Adipocyte (in vitro differentiated cells): ENCODE measurements at regions not wholly inside any gene's neighbourhood (a gene's known extent, or its start where the extent isn't known, plus 50 kb on each side); places are given as distances from the start of the nearest gene placed in this dataset.
"Not testable (repeated sequence)": the region's sequence is repeated elsewhere in the genome, so short reads cannot be mapped to it uniquely, and the experiment has no call there.

Source experiments
- DNase-seq: peaks from one replicate; pipeline ENCODE4 v3.0.0-alpha.2; 2015; ENCODE audit warnings: low read depth
- H3K27me3 ChIP-seq: replicated peaks from 2 replicates; pipeline ENCODE4 v1.7.0; 2013; ENCODE audit warnings: mild to moderate bottlenecking, low read length, moderate library complexity; ENCODE audit not compliant: control insufficient read depth, insufficient read depth
- H3K36me3 ChIP-seq: 2 replicates; pipeline ENCODE4 v1.7.0; 2013; ENCODE audit warnings: low read length, mild to moderate bottlenecking, moderate library complexity; ENCODE audit not compliant: control insufficient read depth, insufficient read depth, severe bottlenecking
- H3K4me1 ChIP-seq: 2 replicates; pipeline ENCODE4 v1.7.0; 2013; ENCODE audit warnings: mild to moderate bottlenecking, low read length, moderate library complexity; ENCODE audit not compliant: control insufficient read depth, insufficient read depth
- H3K4me3 ChIP-seq: 2 replicates; pipeline ENCODE4 v1.7.0; 2013; ENCODE audit warnings: mild to moderate bottlenecking, low read length, moderate library complexity
- H3K9ac ChIP-seq: 2 replicates; pipeline ENCODE4 v1.7.0; 2013; ENCODE audit warnings: mild to moderate bottlenecking, low read length, moderate library complexity
- H3K9me3 ChIP-seq: 2 replicates; pipeline ENCODE4 v1.7.0; 2013; ENCODE audit warnings: mild to moderate bottlenecking, low read length, moderate library complexity; ENCODE audit not compliant: control insufficient read depth

- no peaks in the 10 kb centered on the region for H3K27me3 ChIP-seq
- H3K4me3 ChIP-seq = no peak overlapping the region
- no peak overlapping the region for H3K9ac ChIP-seq
- peaks cover 13% of the 10 kb centered on the region for H3K4me1 ChIP-seq
- DNase-seq = no peak
- no peaks in the 10 kb centered on the region for H3K36me3 ChIP-seq
- no peaks in the 10 kb centered on the region for H3K9me3 ChIP-seq
These were observed 69.1 kb upstream of the JUN start for GRCh38 chr1:58852731-58853485.

- Histone ChIP-seq H3K36me3 (no peaks in the 10 kb centered on the region), H3K27me3 (no peaks in the 10 kb centered on the region), H3K9me3 (no peaks in the 10 kb centered on the region), H3K4me1 (peaks cover 2% of the 10 kb centered on the region), H3K4me3 (no peak overlapping the region), H3K9ac (no peak overlapping the region)
- DNase-seq = no peak
These were observed 70.7 kb upstream of the JUN start for GRCh38 chr1:58854576-58854975.

- H3K4me1 ChIP-seq = no peaks in the 10 kb centered on the region
- H3K27me3 ChIP-seq = no peaks in the 10 kb centered on the region
- H3K4me3 ChIP-seq = no peak overlapping the region
- no peak for DNase-seq
- no peak overlapping the region for H3K9ac ChIP-seq
- no peaks in the 10 kb centered on the region for H3K36me3 ChIP-seq
- H3K9me3 ChIP-seq = no peaks in the 10 kb centered on the region
These were observed 71.7 kb upstream of the JUN start for GRCh38 chr1:58855274-58856165.

GRCh38 chr1:58856281-58856680 is 72.4 kb upstream of the JUN start:
- H3K36me3 ChIP-seq = not testable (repeated sequence)

GRCh38 chr1:58857680-58858673 is 74.1 kb upstream of the JUN start:
- Histone ChIP-seq H3K27me3 (no peaks in the 10 kb centered on the region), H3K4me3 (no peak overlapping the region), H3K36me3 (no peaks in the 10 kb centered on the region), H3K9ac (no peak overlapping the region), H3K9me3 (no peaks in the 10 kb centered on the region), H3K4me1 (no peaks in the 10 kb centered on the region)
- DNase-seq = peak; percentile 12

More at GRCh38 chr1:58856281-58856680, 72.4 kb upstream of the JUN start:
- not testable (repeated sequence) for DNase-seq, H3K4me3 ChIP-seq, H3K9ac ChIP-seq, H3K4me1 ChIP-seq, H3K9me3 ChIP-seq, H3K27me3 ChIP-seq

GRCh38 chr1:58859769-58860485 is 76.1 kb upstream of the JUN start:
- DNase-seq = no peak
- no peaks in the 10 kb centered on the region for H3K27me3 ChIP-seq
- H3K9ac ChIP-seq = no peak overlapping the region
- no peak overlapping the region for H3K4me3 ChIP-seq
- H3K9me3 ChIP-seq = no peaks in the 10 kb centered on the region
- H3K4me1 ChIP-seq = no peaks in the 10 kb centered on the region
- H3K36me3 ChIP-seq = no peaks in the 10 kb centered on the region

GRCh38 chr1:58861076-58861475 is 77.2 kb upstream of the JUN start:
- no peak for DNase-seq
- no peak overlapping the region for H3K9ac ChIP-seq
- no peaks in the 10 kb centered on the region for H3K9me3 ChIP-seq
- no peaks in the 10 kb centered on the region for H3K36me3 ChIP-seq
- no peaks in the 10 kb centered on the region for H3K27me3 ChIP-seq
- no peak overlapping the region for H3K4me3 ChIP-seq
- H3K4me1 ChIP-seq = no peaks in the 10 kb centered on the region

GRCh38 chr1:58861506-58861905 is 77.7 kb upstream of the JUN start:
- no peak overlapping the region for H3K4me3 ChIP-seq

GRCh38 chr1:58862728-58863385 is 79.0 kb upstream of the JUN start:
- no peaks in the 10 kb centered on the region for H3K36me3 ChIP-seq
- DNase-seq = no peak

More at GRCh38 chr1:58861506-58861905, 77.7 kb upstream of the JUN start:
- H3K36me3 ChIP-seq = no peaks in the 10 kb centered on the region
- no peak overlapping the region for H3K9ac ChIP-seq
- H3K9me3 ChIP-seq = no peaks in the 10 kb centered on the region
- H3K27me3 ChIP-seq = no peaks in the 10 kb centered on the region
- no peaks in the 10 kb centered on the region for H3K4me1 ChIP-seq
- DNase-seq = no peak

GRCh38 chr1:58864654-58865053 is 80.8 kb upstream of the JUN start:
- no peaks in the 10 kb centered on the region for H3K4me1 ChIP-seq
- H3K4me3 ChIP-seq = no peak overlapping the region
- no peaks in the 10 kb centered on the region for H3K9me3 ChIP-seq
- no peaks in the 10 kb centered on the region for H3K36me3 ChIP-seq
- no peak overlapping the region for H3K9ac ChIP-seq
- no peaks in the 10 kb centered on the region for H3K27me3 ChIP-seq
- no peak for DNase-seq

More at GRCh38 chr1:58862728-58863385, 79.0 kb upstream of the JUN start:
- Histone ChIP-seq H3K9ac (no peak overlapping the region), H3K4me3 (no peak overlapping the region), H3K9me3 (no peaks in the 10 kb centered on the region), H3K27me3 (no peaks in the 10 kb centered on the region), H3K4me1 (no peaks in the 10 kb centered on the region)
